GM12878 (cell line): ENCODE measurements at regions not wholly inside any gene's neighbourhood (a gene's known extent, or its start where the extent isn't known, plus 50 kb on each side); places are given as distances from the start of the nearest gene placed in this dataset.
A peak's percentile ranks its signal among the peaks of the same experiment; 100 is the strongest.

Source experiments
- ATAC-seq: fragments of 200-7000 bp; cut with Tn5 transposase; 3 replicates; pipeline ENCODE4 v1.9.1; 2020; ENCODE audit warnings: mild to moderate bottlenecking, moderate library complexity
- BruUV-seq: library from RNA; stranded (reverse); fragments of 400-500 nt; replicated peaks from 2 replicates; lab custom pipeline; 2021; lab: Mats Ljungman, UMichigan
- CTCF ChIA-PET: fragments of 300-600 bp; sonication (Branson Sonifier 250); formaldehyde crosslinking; extraction: SDS; loops from one replicate; lab custom pipeline; 2021; ENCODE audit warnings: inconsistent platforms; lab: Yijun Ruan, JAX
- POLR2A ChIA-PET: fragments of 350-600 bp; formaldehyde crosslinking; extraction: SDS; loops from one replicate; lab custom pipeline; 2021; ENCODE audit warnings: inconsistent platforms; lab: Charles Lee
- RAD21 ChIA-PET: fragments of 300-600 bp; sonication (Branson Sonifier 250); formaldehyde crosslinking; loops from one replicate; lab custom pipeline; 2023; ENCODE audit warnings: antibody characterized with exemption; ENCODE audit not compliant: unreplicated experiment; lab: Charles Lee
- SMC1A ChIA-PET: fragments of 300-600 bp; sonication (Branson Sonifier 250); formaldehyde crosslinking; loops from one replicate; lab custom pipeline; 2023; ENCODE audit not compliant: unreplicated experiment, uncharacterized antibody; lab: Charles Lee
- DNase-seq: peaks from one replicate; pipeline ENCODE4 v3.0.0-alpha.2; 2011; ENCODE audit warnings: low read depth, low spot score
- FAIRE-seq: peaks from 3 replicates; lab custom pipeline; 2011; peaks lifted over from hg19 to GRCh38; lab: Jason Lieb, UNC
- H2AFZ ChIP-seq: 2 replicates; pipeline ENCODE4 v1.6.0; 2011; ENCODE audit warnings: low read depth, low read length, control low read depth; ENCODE audit not compliant: control insufficient read depth
- H3K27ac ChIP-seq: 2 replicates; pipeline ENCODE4 v1.5.1; 2011; ENCODE audit warnings: control low read depth; ENCODE audit not compliant: control insufficient read depth, insufficient read depth
- H3K27me3 ChIP-seq, 2 experiments: replicated peaks in 1 of 2; 2 replicates each; pipeline versions ENCODE4 v1.6.0 to v1.6.1; 2011; ENCODE audit warnings: low read length in 1 of 2; ENCODE audit not compliant: control insufficient read depth in 2 of 2, insufficient read depth in 2 of 2
- H3K36me3 ChIP-seq, 2 experiments: 2 replicates each; pipeline ENCODE4 v1.5.1; 2011; ENCODE audit warnings: low read length in 1 of 2; ENCODE audit not compliant: control insufficient read depth in 2 of 2, insufficient read depth in 2 of 2
- H3K4me1 ChIP-seq: 2 replicates; pipeline ENCODE4 v1.6.1; 2011; ENCODE audit warnings: mild to moderate bottlenecking, low read length, moderate library complexity, mixed read lengths; ENCODE audit not compliant: control insufficient read depth, insufficient read depth
- H3K4me2 ChIP-seq: 2 replicates; pipeline ENCODE4 v1.6.0; 2011; ENCODE audit warnings: control low read depth; ENCODE audit not compliant: control insufficient read depth, insufficient read depth
- H3K4me3 ChIP-seq: fragments of 200-600 bp; sonication (generic); 2 replicates; pipeline ENCODE4 v1.5.1; 2016
- H3K79me2 ChIP-seq: 2 replicates; pipeline ENCODE4 v1.6.0; 2011; ENCODE audit warnings: low read length; ENCODE audit not compliant: control insufficient read depth, insufficient read depth
- H3K9ac ChIP-seq: 2 replicates; pipeline ENCODE4 v1.8.0; 2011; ENCODE audit warnings: low read length, control low read depth, mixed read lengths; ENCODE audit not compliant: control insufficient read depth, insufficient read depth
- H3K9me3 ChIP-seq: replicated peaks from 3 replicates; pipeline ENCODE4 v1.5.1; 2011; ENCODE audit warnings: mild to moderate bottlenecking, low read length; ENCODE audit not compliant: control insufficient read depth, insufficient read depth
- H4K20me1 ChIP-seq: 2 replicates; pipeline ENCODE4 v1.6.0; 2011; ENCODE audit not compliant: control insufficient read depth, insufficient read depth
- CHD2 ChIP-seq: IDR thresholded peaks from 2 replicates; pipeline ENCODE4 v1.6.1; 2011; ENCODE audit warnings: low read depth, low read length, improper control_type of control experiment, borderline replicate concordance
- EED ChIP-seq: sonication (generic); IDR thresholded peaks from 2 replicates; pipeline ENCODE4 v1.6.1; 2016; ENCODE audit warnings: antibody characterized with exemption, low read depth
- ESRRA ChIP-seq: IDR thresholded peaks from 2 replicates; pipeline ENCODE4 v1.6.1; 2012; ENCODE audit warnings: mild to moderate bottlenecking, low read length, improper control_type of control experiment
- GATAD2B ChIP-seq: fragments of 450-650 bp; conservative IDR thresholded peaks from 2 replicates; pipeline ENCODE4 v1.6.1; 2017; ENCODE audit warnings: low read depth, mild to moderate bottlenecking, moderate library complexity
- IKZF1 ChIP-seq: fragments of 450-650 bp; conservative IDR thresholded peaks from 2 replicates; pipeline ENCODE4 v1.6.1; 2017; ENCODE audit warnings: antibody characterized with exemption, mild to moderate bottlenecking
- JUND ChIP-seq: IDR thresholded peaks from 2 replicates; pipeline ENCODE4 v1.6.1; 2012; ENCODE audit warnings: low read depth, mild to moderate bottlenecking, low read length, improper control_type of control experiment, moderate library complexity
- NFIC ChIP-seq: IDR thresholded peaks from 2 replicates; pipeline ENCODE4 v1.6.1; 2012; ENCODE audit warnings: low read depth, mild to moderate bottlenecking, inconsistent platforms, low read length, moderate library complexity
- PAX5 ChIP-seq: IDR thresholded peaks from 2 replicates; pipeline ENCODE4 v1.6.1; 2011; ENCODE audit warnings: low read depth, low read length, borderline replicate concordance
- RUNX3 ChIP-seq: IDR thresholded peaks from 2 replicates; pipeline ENCODE4 v1.6.1; 2012; ENCODE audit warnings: low read length, inconsistent platforms
- TCF7 ChIP-seq: IDR thresholded peaks from 2 replicates; pipeline ENCODE4 v1.6.1; 2014; ENCODE audit warnings: antibody characterized with exemption, borderline replicate concordance
- WRNIP1 ChIP-seq: IDR thresholded peaks from 2 replicates; pipeline ENCODE4 v1.6.1; 2011; ENCODE audit warnings: low read depth, low read length, improper control_type of control experiment, borderline replicate concordance
- ZNF622 ChIP-seq: fragments of 450-650 bp; IDR thresholded peaks from 2 replicates; pipeline ENCODE4 v1.6.1; 2017; ENCODE audit warnings: mild to moderate bottlenecking, inconsistent platforms
- WGBS: methylation state at CpG from one replicate; pipeline ENCODE4 v1.1.6; 2016; ENCODE audit warnings: low lambda C conversion rate; ENCODE audit not compliant: insufficient replicate concordance, insufficient coverage; ENCODE audit errors: missing lambda C conversion rate; 5-methylcytosine and 5-hydroxymethylcytosine counted together
- in situ Hi-C: fragments of 300-500 bp; cut with MboI; formaldehyde crosslinking; loops from 9 replicates; pipeline ENCODE4 v1.14.3; 2018; ENCODE audit warnings: mixed read lengths
- intact Hi-C: fragments of 100-400 bp; cut with micrococcal nuclease; formaldehyde crosslinking; loops from one replicate; pipeline ENCODE4 v1.14.2; 2022; ENCODE audit not compliant: unreplicated experiment
- TF ChIP-seq, protein P1 (sequence below): fragments of 450-650 bp; IDR thresholded peaks from 2 replicates; pipeline ENCODE4 v1.6.1; 2018; ENCODE audit warnings: borderline replicate concordance, mild to moderate bottlenecking; ENCODE audit not compliant: partially characterized antibody
- TF ChIP-seq, protein P2 (sequence below): IDR thresholded peaks from 2 replicates; pipeline ENCODE4 v1.6.1; 2012; ENCODE audit warnings: low read depth, low read length, improper control_type of control experiment
- TF ChIP-seq, protein P3 (sequence below): fragments of 450-650 bp; IDR thresholded peaks from 2 replicates; pipeline ENCODE4 v1.6.1; 2018; ENCODE audit warnings: mild to moderate bottlenecking, low read depth, moderate library complexity; ENCODE audit not compliant: partially characterized antibody

DNA sequence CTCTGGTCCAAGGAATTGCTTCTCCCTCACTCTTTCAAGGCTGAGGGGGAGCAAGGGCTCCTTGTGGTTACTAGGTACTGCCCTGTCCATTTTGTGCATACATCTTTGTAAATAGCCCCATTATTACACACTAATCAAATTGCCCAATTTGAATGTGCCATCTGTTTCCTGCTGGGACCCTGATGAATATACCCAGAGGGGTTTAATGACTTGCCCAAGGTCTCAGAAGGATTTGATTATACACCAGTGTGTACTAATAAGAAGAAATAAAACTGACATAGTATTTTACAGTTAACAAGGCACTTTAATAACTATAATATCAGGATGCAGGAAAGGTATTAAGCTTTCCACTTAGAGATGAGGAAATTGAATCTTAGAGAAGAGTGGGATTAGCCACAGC, 64.6 kb upstream of the PTPRJ start (continued):
- TF ChIP-seq ESRRA: no peak

DNA sequence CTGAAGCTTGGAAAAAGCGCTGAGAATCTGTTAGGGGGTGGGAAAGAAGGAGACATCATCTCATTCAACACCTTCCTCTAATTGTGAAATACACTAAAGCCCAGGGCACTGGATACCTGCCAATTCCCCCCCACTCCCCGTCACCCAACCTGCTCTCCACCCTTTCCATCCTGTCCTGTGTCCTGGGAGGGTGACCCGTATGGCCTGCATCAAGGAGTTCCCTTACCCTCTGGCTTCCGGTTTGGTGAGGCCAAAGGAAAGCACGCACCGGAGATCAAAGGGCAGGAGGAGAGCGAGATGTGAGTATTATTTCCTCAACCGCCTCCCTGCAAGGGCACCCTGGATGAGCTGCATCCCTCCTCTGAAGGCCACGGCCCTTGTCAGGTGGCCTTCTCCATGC, 65.0 kb upstream of the PTPRJ start:
- intact Hi-C loops: loop anchor here (5.0 kb wide), 1 partner anchor 58 kb away; no protein-coding TSS in a partner anchor
- no peak overlapping the region for H3K27ac ChIP-seq
- ChIA-PET CTCF (interaction anchor here (1.6 kb wide), 1 partner anchor 194 kb away, joined by 4 read pairs; no protein-coding TSS in a partner anchor), SMC1A (interaction anchor here (0.6 kb wide), 1 partner anchor 48 kb away, joined by 3 read pairs; no protein-coding TSS in a partner anchor), POLR2A (no interaction called here), RAD21 (no interaction called here)
- FAIRE-seq (no peak), ATAC-seq (peak; percentile 23; the same call in 2 of the 3 replicates), DNase-seq (no peak)
- no peak overlapping the region for H3K4me3 ChIP-seq
- 10% methylated on average over 9 of the region's 9 CpGs for WGBS
- no peak overlapping the region for H3K4me2 ChIP-seq
- in situ Hi-C loops: no loop called here
- no peaks in the 10 kb centered on the region for H3K79me2 ChIP-seq
- peaks cover 25% of the 10 kb centered on the region for H3K4me1 ChIP-seq
- H3K9me3 ChIP-seq: no peaks in the 10 kb centered on the region
- BruUV-seq: no TSS peak
- no peaks in the 10 kb centered on the region for H4K20me1 ChIP-seq
- H3K36me3 ChIP-seq: no peaks in the 10 kb centered on the region
- no peak overlapping the region for H3K9ac ChIP-seq
- H2AFZ ChIP-seq: peak overlapping the region; percentile 15; the same call in 1 of the 2 replicates
- TF ChIP-seq GATAD2B (no peak), EED (peak; percentile 81), PAX5 (peak; percentile 42; the same call in 1 of the 2 replicates), CHD2 (no peak), IKZF1 (0 out of 2 replicates have a peak, but pooled peaks have one; percentile 18), TCF7 (peak; percentile 92), RUNX3 (peak; percentile 41), NFIC (0 out of 2 replicates have a peak, but pooled peaks have one; percentile 19), JUND (no peak), ZNF622 (no peak), WRNIP1 (no peak)
- TF ChIP-seq, protein P1, sequence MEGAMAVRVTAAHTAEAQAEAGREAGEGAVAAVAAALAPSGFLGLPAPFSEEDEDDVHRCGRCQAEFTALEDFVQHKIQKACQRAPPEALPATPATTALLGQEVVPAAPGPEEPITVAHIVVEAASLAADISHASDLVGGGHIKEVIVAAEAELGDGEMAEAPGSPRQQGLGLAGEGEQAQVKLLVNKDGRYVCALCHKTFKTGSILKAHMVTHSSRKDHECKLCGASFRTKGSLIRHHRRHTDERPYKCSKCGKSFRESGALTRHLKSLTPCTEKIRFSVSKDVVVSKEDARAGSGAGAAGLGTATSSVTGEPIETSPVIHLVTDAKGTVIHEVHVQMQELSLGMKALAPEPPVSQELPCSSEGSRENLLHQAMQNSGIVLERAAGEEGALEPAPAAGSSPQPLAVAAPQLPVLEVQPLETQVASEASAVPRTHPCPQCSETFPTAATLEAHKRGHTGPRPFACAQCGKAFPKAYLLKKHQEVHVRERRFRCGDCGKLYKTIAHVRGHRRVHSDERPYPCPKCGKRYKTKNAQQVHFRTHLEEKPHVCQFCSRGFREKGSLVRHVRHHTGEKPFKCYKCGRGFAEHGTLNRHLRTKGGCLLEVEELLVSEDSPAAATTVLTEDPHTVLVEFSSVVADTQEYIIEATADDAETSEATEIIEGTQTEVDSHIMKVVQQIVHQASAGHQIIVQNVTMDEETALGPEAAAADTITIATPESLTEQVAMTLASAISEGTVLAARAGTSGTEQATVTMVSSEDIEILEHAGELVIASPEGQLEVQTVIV: no peak
- TF ChIP-seq, protein P2, sequence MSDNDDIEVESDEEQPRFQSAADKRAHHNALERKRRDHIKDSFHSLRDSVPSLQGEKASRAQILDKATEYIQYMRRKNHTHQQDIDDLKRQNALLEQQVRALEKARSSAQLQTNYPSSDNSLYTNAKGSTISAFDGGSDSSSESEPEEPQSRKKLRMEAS: no peak
- TF ChIP-seq, protein P3, sequence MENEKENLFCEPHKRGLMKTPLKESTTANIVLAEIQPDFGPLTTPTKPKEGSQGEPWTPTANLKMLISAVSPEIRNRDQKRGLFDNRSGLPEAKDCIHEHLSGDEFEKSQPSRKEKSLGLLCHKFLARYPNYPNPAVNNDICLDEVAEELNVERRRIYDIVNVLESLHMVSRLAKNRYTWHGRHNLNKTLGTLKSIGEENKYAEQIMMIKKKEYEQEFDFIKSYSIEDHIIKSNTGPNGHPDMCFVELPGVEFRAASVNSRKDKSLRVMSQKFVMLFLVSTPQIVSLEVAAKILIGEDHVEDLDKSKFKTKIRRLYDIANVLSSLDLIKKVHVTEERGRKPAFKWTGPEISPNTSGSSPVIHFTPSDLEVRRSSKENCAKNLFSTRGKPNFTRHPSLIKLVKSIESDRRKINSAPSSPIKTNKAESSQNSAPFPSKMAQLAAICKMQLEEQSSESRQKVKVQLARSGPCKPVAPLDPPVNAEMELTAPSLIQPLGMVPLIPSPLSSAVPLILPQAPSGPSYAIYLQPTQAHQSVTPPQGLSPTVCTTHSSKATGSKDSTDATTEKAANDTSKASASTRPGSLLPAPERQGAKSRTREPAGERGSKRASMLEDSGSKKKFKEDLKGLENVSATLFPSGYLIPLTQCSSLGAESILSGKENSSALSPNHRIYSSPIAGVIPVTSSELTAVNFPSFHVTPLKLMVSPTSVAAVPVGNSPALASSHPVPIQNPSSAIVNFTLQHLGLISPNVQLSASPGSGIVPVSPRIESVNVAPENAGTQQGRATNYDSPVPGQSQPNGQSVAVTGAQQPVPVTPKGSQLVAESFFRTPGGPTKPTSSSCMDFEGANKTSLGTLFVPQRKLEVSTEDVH: no peak
- no peaks in the 10 kb centered on the region for H3K27me3 ChIP-seq
